Liver (tissue), 3 donors: ENCODE measurements at regions not wholly inside any gene's neighbourhood (a gene's known extent, or its start where the extent isn't known, plus 50 kb on each side); places are given as distances from the start of the nearest gene placed in this dataset.

Experiments
- NR2F2 ChIP-seq: IDR thresholded peaks from 2 replicates; pipeline ENCODE4 v1.6.1; 2016; ENCODE audit warnings: antibody characterized with exemption
- SP1 ChIP-seq: IDR thresholded peaks from 2 replicates; pipeline ENCODE4 v1.6.1; 2018; ENCODE audit warnings: antibody characterized with exemption, mild to moderate bottlenecking
- TF ChIP-seq, protein P1 (sequence below): IDR thresholded peaks from 2 replicates; pipeline ENCODE4 v1.6.1; 2016; ENCODE audit warnings: antibody characterized with exemption, mild to moderate bottlenecking
- TF ChIP-seq, protein P2 (sequence below): fragments of 150-350 bp; IDR thresholded peaks from 2 replicates; pipeline ENCODE4 v1.5.1; 2017; ENCODE audit warnings: improper control_type of control experiment, low read depth, low read length; ENCODE audit not compliant: missing input control
- TF ChIP-seq, protein P3 (sequence below): IDR thresholded peaks from 2 replicates; pipeline ENCODE4 v1.6.1; 2016; ENCODE audit warnings: antibody characterized with exemption
- donor health status: healthy.
- donor health status: healthy.

DNA sequence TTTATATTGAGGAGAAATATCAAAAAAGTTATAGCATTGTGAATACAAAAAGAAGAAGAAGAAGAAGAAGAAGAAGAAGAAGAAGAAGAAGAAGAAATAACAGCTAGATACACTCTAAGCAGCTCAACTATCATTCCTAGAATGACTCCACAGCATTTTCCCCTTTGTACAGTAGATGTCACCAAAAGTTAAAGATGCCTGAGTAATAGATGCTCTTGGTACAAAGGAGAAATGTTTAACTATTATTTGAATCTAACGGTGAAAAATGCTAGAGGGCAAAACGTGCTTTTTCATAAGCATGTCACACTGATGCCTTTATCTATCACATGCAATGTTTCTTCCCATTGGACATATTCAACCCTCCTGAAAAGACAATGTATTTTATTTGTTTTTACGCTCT, 178.4 kb upstream of the GPRIN3 start:
- TF ChIP-seq, protein P1, sequence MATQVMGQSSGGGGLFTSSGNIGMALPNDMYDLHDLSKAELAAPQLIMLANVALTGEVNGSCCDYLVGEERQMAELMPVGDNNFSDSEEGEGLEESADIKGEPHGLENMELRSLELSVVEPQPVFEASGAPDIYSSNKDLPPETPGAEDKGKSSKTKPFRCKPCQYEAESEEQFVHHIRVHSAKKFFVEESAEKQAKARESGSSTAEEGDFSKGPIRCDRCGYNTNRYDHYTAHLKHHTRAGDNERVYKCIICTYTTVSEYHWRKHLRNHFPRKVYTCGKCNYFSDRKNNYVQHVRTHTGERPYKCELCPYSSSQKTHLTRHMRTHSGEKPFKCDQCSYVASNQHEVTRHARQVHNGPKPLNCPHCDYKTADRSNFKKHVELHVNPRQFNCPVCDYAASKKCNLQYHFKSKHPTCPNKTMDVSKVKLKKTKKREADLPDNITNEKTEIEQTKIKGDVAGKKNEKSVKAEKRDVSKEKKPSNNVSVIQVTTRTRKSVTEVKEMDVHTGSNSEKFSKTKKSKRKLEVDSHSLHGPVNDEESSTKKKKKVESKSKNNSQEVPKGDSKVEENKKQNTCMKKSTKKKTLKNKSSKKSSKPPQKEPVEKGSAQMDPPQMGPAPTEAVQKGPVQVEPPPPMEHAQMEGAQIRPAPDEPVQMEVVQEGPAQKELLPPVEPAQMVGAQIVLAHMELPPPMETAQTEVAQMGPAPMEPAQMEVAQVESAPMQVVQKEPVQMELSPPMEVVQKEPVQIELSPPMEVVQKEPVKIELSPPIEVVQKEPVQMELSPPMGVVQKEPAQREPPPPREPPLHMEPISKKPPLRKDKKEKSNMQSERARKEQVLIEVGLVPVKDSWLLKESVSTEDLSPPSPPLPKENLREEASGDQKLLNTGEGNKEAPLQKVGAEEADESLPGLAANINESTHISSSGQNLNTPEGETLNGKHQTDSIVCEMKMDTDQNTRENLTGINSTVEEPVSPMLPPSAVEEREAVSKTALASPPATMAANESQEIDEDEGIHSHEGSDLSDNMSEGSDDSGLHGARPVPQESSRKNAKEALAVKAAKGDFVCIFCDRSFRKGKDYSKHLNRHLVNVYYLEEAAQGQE: no peak
- TF ChIP-seq, protein P2, sequence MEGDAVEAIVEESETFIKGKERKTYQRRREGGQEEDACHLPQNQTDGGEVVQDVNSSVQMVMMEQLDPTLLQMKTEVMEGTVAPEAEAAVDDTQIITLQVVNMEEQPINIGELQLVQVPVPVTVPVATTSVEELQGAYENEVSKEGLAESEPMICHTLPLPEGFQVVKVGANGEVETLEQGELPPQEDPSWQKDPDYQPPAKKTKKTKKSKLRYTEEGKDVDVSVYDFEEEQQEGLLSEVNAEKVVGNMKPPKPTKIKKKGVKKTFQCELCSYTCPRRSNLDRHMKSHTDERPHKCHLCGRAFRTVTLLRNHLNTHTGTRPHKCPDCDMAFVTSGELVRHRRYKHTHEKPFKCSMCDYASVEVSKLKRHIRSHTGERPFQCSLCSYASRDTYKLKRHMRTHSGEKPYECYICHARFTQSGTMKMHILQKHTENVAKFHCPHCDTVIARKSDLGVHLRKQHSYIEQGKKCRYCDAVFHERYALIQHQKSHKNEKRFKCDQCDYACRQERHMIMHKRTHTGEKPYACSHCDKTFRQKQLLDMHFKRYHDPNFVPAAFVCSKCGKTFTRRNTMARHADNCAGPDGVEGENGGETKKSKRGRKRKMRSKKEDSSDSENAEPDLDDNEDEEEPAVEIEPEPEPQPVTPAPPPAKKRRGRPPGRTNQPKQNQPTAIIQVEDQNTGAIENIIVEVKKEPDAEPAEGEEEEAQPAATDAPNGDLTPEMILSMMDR: peak; percentile 21
- TF ChIP-seq NR2F2 (no peak), SP1 (no peak)
- TF ChIP-seq, protein P3, sequence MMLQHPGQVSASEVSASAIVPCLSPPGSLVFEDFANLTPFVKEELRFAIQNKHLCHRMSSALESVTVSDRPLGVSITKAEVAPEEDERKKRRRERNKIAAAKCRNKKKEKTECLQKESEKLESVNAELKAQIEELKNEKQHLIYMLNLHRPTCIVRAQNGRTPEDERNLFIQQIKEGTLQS: no peak
